Endothelial cell of umbilical vein (primary cell): ENCODE measurements at regions not wholly inside any gene's neighbourhood (a gene's known extent, or its start where the extent isn't known, plus 50 kb on each side); places are given as distances from the start of the nearest gene placed in this dataset.

Experiments used
- BruUV-seq: library from RNA; stranded (reverse); fragments of 400-500 nt; replicated peaks from 2 replicates; lab custom pipeline; 2021; lab: Mats Ljungman, UMichigan
- CTCF ChIA-PET: fragments of 300-600, 350-600 bp; sonication (Branson Sonifier 250); formaldehyde crosslinking; loops from one replicate; lab custom pipeline; 2021; ENCODE audit warnings: antibody characterized with exemption, inconsistent platforms; lab: Charles Lee
- POLR2A ChIA-PET: fragments of 300-600, 350-600 bp; sonication (Branson Sonifier 250); formaldehyde crosslinking; loops from one replicate; lab custom pipeline; 2021; ENCODE audit warnings: antibody characterized with exemption, inconsistent platforms; lab: Charles Lee
- DNase-seq: peaks from one replicate; pipeline ENCODE4 v3.0.0-alpha.2; 2011; ENCODE audit warnings: low read depth, low spot score
- FAIRE-seq: peaks from 2 replicates; lab custom pipeline; 2011; peaks lifted over from hg19 to GRCh38; lab: Jason Lieb, UNC
- H2AFZ ChIP-seq: 2 replicates; pipeline ENCODE4 v1.6.0; 2012; ENCODE audit warnings: low read depth, low read length, control low read depth, inconsistent platforms
- H3K27ac ChIP-seq: 2 replicates; pipeline ENCODE4 v1.5.1; 2011; ENCODE audit warnings: low read depth, mild to moderate bottlenecking, control low read depth, low read length, moderate library complexity; ENCODE audit not compliant: insufficient read depth
- H3K27me3 ChIP-seq, 2 experiments: 2 replicates each; pipeline versions ENCODE4 v1.6.0 to v1.6.1; 2011; ENCODE audit warnings: low read length in 2 of 2, mixed read lengths in 1 of 2; ENCODE audit not compliant: control insufficient read depth in 2 of 2, insufficient read depth in 2 of 2
- H3K36me3 ChIP-seq, 2 experiments: 2 replicates in 1 of 2; 3 replicates in 1 of 2; pipeline ENCODE4 v1.5.1; 2011; ENCODE audit warnings: low read length in 2 of 2, mild to moderate bottlenecking in 1 of 2, moderate library complexity in 1 of 2; ENCODE audit not compliant: control insufficient read depth in 2 of 2, insufficient read depth in 2 of 2; ENCODE audit errors: extremely low read depth in 1 of 2
- H3K4me1 ChIP-seq: 3 replicates; pipeline ENCODE4 v1.5.1; 2011; ENCODE audit warnings: mild to moderate bottlenecking, low read length; ENCODE audit not compliant: control insufficient read depth, insufficient read depth; ENCODE audit errors: extremely low read depth
- H3K4me2 ChIP-seq: 2 replicates; pipeline ENCODE4 v1.6.1; 2011; ENCODE audit warnings: low read length, control low read depth, mixed read lengths; ENCODE audit not compliant: insufficient read depth
- H3K4me3 ChIP-seq, 3 experiments: fragments of 200-600 bp in 1 of 3; sonication (generic), shearing (Covaris generic) in 1 of 3; replicated peaks in 1 of 3; 2 replicates each; pipeline ENCODE4 v1.5.1; 2011 to 2016; ENCODE audit warnings: control low read depth in 3 of 3, low read length in 3 of 3, mild to moderate bottlenecking in 2 of 3, inconsistent platforms in 1 of 3, low read depth in 1 of 3, moderate library complexity in 1 of 3; ENCODE audit not compliant: insufficient read depth in 1 of 3
- H3K79me2 ChIP-seq: 2 replicates; pipeline ENCODE4 v1.6.0; 2012; ENCODE audit warnings: low read length, inconsistent platforms; ENCODE audit not compliant: control insufficient read depth, insufficient read depth
- H3K9ac ChIP-seq: replicated peaks from 2 replicates; pipeline ENCODE3; 2011; ENCODE audit warnings: low read length, control low read depth; ENCODE audit not compliant: insufficient read depth; ENCODE audit errors: extremely low read depth
- H3K9me1 ChIP-seq: replicated peaks from 3 replicates; pipeline ENCODE4 v1.6.0; 2011; ENCODE audit warnings: mild to moderate bottlenecking, low read length; ENCODE audit not compliant: control insufficient read depth, insufficient read depth; ENCODE audit errors: extremely low read depth
- H3K9me3 ChIP-seq: replicated peaks from 2 replicates; pipeline ENCODE4 v1.5.1; 2012; ENCODE audit warnings: low read length, inconsistent platforms; ENCODE audit not compliant: control insufficient read depth, insufficient read depth
- H4K20me1 ChIP-seq: replicated peaks from 2 replicates; pipeline ENCODE3; 2011; ENCODE audit warnings: mild to moderate bottlenecking, low read length; ENCODE audit not compliant: control insufficient read depth, insufficient read depth; ENCODE audit errors: extremely low read depth
- EZH2 ChIP-seq: IDR thresholded peaks from 2 replicates; pipeline ENCODE4 v1.6.1; 2012; ENCODE audit warnings: borderline replicate concordance, low read depth, mild to moderate bottlenecking, moderate library complexity, low read length, inconsistent platforms; ENCODE audit not compliant: severe bottlenecking
- FOS ChIP-seq: IDR thresholded peaks from 2 replicates; pipeline ENCODE4 v1.6.1; 2011; ENCODE audit warnings: mild to moderate bottlenecking, low read length, moderate library complexity, borderline replicate concordance; ENCODE audit not compliant: insufficient read depth
- GATA2 ChIP-seq: IDR thresholded peaks from 2 replicates; pipeline ENCODE4 v1.7.0; 2011; ENCODE audit warnings: low read depth, mild to moderate bottlenecking, moderate library complexity, mixed read lengths, low read length; ENCODE audit not compliant: insufficient read length, insufficient read depth
- JUN ChIP-seq: IDR thresholded peaks from 2 replicates; pipeline ENCODE4 v1.6.1; 2011; ENCODE audit warnings: borderline replicate concordance, low read depth; ENCODE audit not compliant: insufficient read length, insufficient read depth
- MYC ChIP-seq: IDR thresholded peaks from one replicate; pipeline ENCODE4 v1.6.1; 2011; ENCODE audit warnings: mild to moderate bottlenecking, low read depth, low read length
- POLR2A ChIP-seq: IDR thresholded peaks from 2 replicates; pipeline ENCODE4 v1.6.1; 2012; ENCODE audit warnings: low read depth, mild to moderate bottlenecking, control low read depth, low read length
- POLR2AphosphoS5 ChIP-seq: IDR thresholded peaks from 2 replicates; pipeline ENCODE4 v1.6.1; 2012; ENCODE audit warnings: low read depth, mild to moderate bottlenecking, control low read depth, low read length, moderate library complexity; ENCODE audit not compliant: insufficient read depth
- dilution Hi-C: fragments of 300-500 bp; cut with MboI; formaldehyde crosslinking; loops from one replicate; pipeline ENCODE4 v1.15.0; 2019; ENCODE audit warnings: low sequenced_read_pairs; ENCODE audit not compliant: extremely low pct_ligation_motif_present
- intact Hi-C: fragments of 100-400 bp; cut with micrococcal nuclease; formaldehyde crosslinking; loops from one replicate; pipeline ENCODE4 v1.10.0; 2022
- TF ChIP-seq, protein P1 (sequence below): IDR thresholded peaks from 2 replicates; pipeline ENCODE4 v1.6.1; 2011; ENCODE audit not compliant: insufficient read depth, insufficient read length
- TF ChIP-seq, protein P2 (sequence below), 2 donors: IDR thresholded peaks; 1 replicate in 1 of 2; 2 replicates in 1 of 2; pipeline ENCODE4 v1.5.1; 2011; ENCODE audit warnings: low read length in 2 of 2, mild to moderate bottlenecking in 2 of 2, moderate library complexity in 2 of 2, control low read depth in 1 of 2, inconsistent platforms in 1 of 2, low read depth in 1 of 2; ENCODE audit not compliant: insufficient read depth in 1 of 2; ENCODE audit errors: extremely low read depth in 1 of 2

DNA sequence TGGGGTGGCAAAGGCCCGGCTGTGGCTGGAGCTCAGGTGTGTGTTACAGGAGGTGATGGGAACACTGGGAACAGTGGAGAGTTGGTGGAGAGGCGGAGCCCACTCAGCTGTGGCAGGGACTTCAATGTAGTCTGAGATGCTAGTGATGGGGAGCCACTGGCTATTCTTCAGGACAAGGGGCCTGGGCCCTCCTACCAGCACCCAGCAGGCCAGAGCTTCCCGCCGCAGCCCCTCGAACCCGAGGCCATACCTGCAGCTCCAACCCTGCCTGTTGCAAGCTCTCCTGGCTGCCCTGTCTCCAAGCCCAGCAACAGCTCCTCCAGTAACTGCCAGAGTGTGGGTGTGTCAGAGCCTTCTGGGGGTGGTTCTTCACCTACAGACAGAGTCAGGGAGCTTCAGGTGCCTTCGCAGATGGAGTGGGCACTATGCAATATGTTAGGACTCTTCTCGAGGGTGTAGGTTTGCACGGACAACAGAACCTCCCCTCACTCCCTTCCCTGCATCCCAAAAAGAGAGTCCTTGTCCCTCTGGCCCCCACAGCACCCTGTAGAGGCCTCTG is 146.2 kb upstream of the MLN start:
- H3K9ac ChIP-seq, result no peak overlapping the region
- no peak overlapping the region for H3K4me2 ChIP-seq
- no TSS peak for BruUV-seq
- H3K4me1 ChIP-seq, result no peaks in the 10 kb centered on the region
- H3K36me3 ChIP-seq, result no peaks in the 10 kb centered on the region
- no peak overlapping the region for H2AFZ ChIP-seq
- H4K20me1 ChIP-seq, result no peaks in the 10 kb centered on the region
- POLR2A ChIA-PET, result interaction anchor here (0.5 kb wide), 1 partner anchor 83 kb away, joined by 9 read pairs; no protein-coding TSS in a partner anchor
- H3K9me3 ChIP-seq, result no peaks in the 10 kb centered on the region
- CTCF ChIA-PET, result interaction anchor here (0.6 to 1.5 kb wide), 2 partner anchors 12 to 219 kb away, joined by 3 to 5 read pairs; no protein-coding TSS in a partner anchor
- TF ChIP-seq GATA2, result no peak
- no peak for TF ChIP-seq MYC
- TF ChIP-seq POLR2AphosphoS5, result no peak
- TF ChIP-seq, protein P1, sequence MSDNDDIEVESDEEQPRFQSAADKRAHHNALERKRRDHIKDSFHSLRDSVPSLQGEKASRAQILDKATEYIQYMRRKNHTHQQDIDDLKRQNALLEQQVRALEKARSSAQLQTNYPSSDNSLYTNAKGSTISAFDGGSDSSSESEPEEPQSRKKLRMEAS, result no peak
- TF ChIP-seq POLR2A, result no peak
- TF ChIP-seq FOS, result no peak
- intact Hi-C loops (no loop called here), dilution Hi-C loops (no loop called here)
- no peak for FAIRE-seq
- no peak overlapping the region for H3K27ac ChIP-seq
- peaks cover 0 to 7% of the 10 kb centered on the region in 2 experiments for H3K27me3 ChIP-seq
- no peak overlapping the region for H3K4me3 ChIP-seq
- H3K9me1 ChIP-seq, result no peaks in the 10 kb centered on the region
- DNase-seq, result no peak
- no peaks in the 10 kb centered on the region for H3K79me2 ChIP-seq

DNA sequence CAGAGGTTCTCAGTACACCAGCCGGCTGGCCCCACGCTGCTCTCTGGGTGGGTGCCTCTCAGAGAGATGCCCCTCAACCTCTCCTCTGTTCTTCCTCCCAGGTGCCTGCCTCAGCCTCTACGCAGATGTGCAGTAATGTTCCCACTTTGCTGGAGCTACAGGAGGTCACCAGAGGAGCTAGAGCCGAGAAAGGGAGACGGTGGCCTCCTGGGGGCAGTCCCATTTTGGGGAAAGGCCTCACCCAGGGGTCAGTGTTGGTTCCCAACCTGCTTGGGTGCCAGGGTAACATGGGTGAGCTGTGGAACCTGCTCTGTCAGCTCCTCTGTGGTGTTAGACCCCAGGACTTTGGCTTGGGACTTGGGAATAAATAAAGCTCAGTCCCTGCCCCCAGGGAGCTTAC is 145.3 kb upstream of the MLN start:
- Histone ChIP-seq H3K27ac (no peak overlapping the region), H3K4me3 (no peak overlapping the region), H2AFZ (no peak overlapping the region), H3K9me3 (no peaks in the 10 kb centered on the region), H3K9ac (no peak overlapping the region), H4K20me1 (no peaks in the 10 kb centered on the region), H3K4me2 (no peak overlapping the region), H3K79me2 (no peaks in the 10 kb centered on the region), H3K27me3 (peaks cover 0 to 7% of the 10 kb centered on the region in 2 experiments), H3K9me1 (no peaks in the 10 kb centered on the region), H3K4me1 (no peaks in the 10 kb centered on the region), H3K36me3 (no peaks in the 10 kb centered on the region)
- DNase-seq (no peak), FAIRE-seq (no peak)
- TF ChIP-seq POLR2A (no peak), JUN (no peak), GATA2 (no peak), EZH2 (no peak), POLR2AphosphoS5 (no peak), MYC (no peak), FOS (no peak)
- TF ChIP-seq, protein P2, sequence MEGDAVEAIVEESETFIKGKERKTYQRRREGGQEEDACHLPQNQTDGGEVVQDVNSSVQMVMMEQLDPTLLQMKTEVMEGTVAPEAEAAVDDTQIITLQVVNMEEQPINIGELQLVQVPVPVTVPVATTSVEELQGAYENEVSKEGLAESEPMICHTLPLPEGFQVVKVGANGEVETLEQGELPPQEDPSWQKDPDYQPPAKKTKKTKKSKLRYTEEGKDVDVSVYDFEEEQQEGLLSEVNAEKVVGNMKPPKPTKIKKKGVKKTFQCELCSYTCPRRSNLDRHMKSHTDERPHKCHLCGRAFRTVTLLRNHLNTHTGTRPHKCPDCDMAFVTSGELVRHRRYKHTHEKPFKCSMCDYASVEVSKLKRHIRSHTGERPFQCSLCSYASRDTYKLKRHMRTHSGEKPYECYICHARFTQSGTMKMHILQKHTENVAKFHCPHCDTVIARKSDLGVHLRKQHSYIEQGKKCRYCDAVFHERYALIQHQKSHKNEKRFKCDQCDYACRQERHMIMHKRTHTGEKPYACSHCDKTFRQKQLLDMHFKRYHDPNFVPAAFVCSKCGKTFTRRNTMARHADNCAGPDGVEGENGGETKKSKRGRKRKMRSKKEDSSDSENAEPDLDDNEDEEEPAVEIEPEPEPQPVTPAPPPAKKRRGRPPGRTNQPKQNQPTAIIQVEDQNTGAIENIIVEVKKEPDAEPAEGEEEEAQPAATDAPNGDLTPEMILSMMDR (IDR thresholded peaks at IDR 0.05; ENCODE audit: extremely low read depth in 1 of 2, insufficient read depth in 1 of 2, low read depth in 1 of 2, low read length in 2 of 2), result no peak
- TF ChIP-seq, protein P1, result no peak
- ChIA-PET POLR2A (no interaction called here), CTCF (interaction anchor here (0.7 to 1.5 kb wide), 2 partner anchors 12 to 106 kb away, joined by 3 to 5 read pairs; no protein-coding TSS in a partner anchor)
- dilution Hi-C loops (no loop called here), intact Hi-C loops (no loop called here)
- no TSS peak for BruUV-seq
